ENCODE measurements at regions not wholly inside any gene's neighbourhood (a gene's known extent, or its start where the extent isn't known, plus 50 kb on each side); places are given as distances from the start of the nearest gene placed in this dataset.

DNA sequence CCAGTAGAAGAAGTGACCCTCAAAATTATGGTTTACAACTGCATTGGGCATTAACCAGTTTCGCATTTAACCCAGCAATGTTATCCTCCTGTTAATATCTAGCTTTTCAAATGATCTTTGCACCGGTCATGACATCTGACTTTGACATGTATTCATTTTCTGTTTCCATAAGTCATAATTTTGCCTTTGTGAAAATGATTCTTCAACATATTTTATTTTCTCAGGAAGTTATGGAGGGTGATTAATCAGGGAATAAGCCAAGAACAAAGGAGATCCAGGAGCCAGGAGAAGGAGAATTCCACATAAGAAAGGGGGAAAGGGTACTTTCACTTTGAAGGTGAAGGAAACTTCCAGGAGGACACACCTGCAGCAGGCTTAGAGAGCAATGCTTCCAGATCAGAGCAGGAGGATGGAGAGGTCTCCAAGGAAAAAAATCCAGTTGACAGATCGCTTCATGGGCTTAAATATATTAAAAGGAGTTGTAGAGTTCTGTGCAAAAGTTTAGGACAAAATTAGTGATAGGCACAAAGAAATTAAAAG, 92.1 kb upstream of the FAM3C start:
- no peak for DNase-seq

DNA sequence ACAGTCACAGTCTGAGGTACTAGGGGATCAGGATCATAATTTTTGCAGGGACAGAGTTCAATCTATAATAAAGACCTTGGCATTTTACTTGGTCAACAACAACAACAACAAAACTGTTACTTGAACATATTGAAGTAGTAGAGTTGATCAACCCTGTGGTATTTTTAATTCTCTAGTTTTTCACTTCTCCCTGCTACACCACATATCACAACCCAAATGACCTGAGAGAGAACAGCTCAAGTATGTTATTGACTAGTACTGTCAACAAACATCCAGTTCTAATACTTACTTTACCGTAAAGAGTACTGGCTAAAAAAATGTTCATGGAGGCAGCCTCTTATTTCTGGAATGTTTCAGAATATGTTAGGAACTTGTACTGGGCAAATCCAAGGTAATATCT, 90.5 kb upstream of the FAM3C start:
- DNase-seq = no peak

DNA sequence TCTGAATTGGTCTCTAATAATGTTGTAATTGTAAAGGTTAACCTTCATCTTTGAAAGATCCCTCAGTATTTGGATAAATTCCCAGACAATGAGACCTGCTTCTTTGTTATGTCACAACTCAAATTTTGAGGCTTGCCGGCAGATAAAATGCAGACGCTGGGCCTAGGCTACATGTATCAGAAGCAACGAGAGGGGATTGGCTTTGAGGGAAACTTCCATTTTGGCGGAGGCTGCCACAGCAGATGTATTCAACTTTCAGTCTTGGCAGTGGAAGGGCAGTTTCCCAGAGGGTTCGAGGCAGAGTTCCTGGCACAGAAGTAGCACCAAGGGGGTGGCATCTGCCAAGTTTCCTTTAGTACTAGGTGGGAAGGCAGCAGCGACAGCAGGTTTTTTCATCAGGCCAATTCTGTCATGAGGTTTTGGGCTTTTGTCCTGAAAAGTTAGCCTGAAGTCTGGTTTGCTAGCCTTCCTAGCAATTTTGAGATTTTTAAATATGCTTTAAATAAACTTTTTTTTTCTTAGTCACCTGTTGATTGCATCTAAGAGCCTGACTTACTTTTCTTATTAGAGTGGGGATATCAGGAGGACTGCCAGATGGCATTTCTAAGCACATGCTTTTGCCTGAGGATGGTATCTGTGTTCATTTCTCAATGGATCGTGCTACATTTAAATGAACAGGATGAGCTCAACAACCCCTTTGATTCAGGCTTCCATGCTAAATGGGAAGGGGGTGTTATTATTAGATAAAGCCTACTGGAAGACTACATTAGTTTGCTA, 89.5 kb upstream of the FAM3C start:
- DNase-seq = no peak

DNA sequence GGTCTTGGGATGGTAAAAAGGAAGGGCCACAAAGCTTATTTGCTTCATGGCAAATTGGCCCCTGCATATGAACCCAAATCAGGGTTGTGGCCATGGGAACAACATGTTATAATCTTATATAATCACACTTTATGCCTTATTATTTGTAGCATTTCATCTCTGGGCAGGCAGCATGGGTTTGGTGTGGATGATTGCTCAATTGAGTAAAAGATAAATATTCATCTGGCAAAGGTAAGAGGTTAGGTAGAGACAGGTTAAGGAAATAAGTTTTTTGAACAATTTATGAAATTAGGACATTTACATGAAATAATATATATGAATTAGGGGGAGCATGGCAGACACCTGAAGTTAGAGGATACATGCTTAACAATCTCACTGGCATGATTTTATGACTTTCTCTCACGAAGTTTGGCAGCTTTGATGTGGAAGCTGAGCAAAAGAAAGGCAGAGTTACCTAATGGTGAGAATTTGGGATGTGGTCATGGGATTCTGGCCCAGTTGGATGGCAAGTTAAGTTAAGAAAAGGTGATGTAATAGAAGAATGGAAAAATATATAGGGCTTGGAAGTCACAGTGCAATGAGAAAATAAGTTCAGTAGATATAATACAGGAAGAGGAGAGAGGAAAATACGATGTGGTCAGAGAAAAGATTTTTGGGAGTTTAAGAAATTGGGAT, 88.1 kb upstream of the FAM3C start:
- no peak for DNase-seq

DNA sequence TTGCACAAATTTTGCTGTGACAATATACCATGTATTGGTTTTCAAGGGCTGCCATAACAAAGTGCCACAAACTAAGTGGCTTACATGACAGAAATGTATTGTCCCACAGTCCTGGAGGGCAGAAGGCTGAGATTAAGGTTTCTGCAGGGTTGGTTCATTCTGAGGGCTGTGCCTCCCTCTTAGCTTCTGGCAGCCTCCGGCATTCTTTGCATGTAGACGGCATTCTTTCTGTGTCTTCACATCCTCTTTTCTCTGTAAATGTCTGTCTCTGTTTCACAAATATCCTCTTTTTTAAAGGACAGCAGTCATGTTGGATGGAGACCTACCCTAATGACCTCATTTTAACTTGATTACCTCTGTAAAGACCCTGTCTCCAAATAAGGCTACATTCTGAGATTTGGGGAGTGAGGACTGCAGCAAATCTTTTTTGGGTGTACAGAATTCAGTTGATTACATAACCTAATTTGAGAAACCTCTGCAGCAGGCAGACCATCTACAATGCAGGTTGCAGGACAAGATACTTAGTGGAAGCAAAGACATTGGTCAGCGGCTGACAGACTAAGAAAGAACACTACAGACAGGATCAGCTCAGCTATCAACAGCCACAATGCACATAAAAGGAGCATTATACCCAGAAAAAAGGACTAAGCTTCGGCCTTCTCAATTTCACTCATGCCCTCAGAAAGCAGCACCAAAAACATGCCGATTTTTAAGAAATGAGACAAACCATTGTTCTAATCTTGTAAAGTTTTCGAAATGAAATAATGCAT, 84.6 kb upstream of the FAM3C start:
- no peak for DNase-seq

DNA sequence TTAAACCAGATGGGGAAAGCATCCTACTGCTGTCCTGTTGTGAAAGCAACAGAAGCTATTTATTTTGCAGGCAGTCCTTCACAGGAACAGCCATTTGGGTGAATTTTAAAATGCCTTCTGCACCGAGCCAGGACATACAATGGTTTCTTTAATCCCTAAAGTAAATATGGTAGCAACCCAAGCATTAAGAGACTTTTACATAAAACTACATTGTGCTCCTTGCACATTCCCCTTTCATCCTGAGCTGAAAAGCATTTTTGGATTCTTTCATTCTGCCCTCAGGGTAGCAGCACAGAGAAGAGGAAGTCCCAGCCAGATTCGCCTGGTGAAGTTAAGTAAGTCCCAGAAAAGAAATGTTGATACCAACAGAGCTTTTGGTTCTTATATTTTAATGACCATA, 84.0 kb upstream of the FAM3C start:
- DNase-seq = no peak

DNA sequence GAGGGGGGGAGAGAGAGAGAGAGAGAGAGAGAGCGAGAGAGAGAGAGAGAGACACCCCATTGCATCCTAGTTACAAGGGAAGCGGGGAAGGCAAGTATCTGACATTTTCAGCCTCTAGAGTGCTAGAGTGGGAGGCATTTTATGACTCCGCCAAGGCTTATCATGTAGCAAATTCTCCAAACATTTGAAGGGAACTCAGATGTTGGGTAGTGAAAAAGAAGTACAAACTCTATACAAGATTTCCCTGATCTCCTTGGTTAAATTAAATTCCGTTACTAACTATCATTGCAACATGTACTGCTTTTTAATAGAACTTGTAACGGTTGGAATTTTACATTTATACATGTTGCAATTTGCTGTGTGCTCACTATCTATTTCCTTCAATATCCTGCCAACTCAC, 83.4 kb upstream of the FAM3C start:
- DNase-seq = no peak

DNA sequence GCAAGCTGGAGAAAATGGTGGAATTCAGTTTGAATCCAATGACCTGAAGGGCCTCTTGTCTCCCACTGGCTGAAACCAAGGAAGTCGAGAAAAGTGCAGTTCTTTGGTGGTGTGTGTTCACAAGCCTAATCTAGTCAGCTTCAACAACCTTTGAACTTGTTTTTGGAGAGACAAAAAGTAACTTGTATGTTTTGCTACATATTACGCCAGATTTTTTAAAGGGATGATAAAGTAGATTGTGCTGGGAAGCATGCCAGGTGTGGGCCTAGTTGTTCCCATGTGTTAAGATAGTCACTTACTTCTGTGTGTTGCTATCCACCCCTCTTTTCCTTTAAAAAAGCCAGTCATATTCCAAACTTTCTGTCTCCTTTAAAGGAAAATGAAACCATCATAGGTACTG, 79.7 kb upstream of the FAM3C start:
- no peak for DNase-seq

DNA sequence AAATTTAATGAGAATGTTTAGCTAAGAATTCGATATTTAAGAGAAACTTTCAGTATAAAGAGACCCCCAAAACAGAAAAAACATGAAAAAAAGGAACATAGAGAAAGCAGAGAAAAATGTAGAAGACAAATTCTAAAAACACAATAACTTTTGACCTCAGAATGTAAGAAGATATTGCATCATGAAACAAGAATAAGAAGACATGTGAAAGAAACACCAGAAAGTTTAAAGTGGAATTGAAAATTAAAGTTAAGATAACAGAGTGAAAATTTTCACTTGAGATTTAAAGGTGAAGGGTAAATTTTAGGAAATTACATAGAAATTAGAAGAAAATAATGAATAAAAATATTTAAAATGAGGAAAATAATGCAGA, 78.2 kb upstream of the FAM3C start:
- no peak for DNase-seq

DNA sequence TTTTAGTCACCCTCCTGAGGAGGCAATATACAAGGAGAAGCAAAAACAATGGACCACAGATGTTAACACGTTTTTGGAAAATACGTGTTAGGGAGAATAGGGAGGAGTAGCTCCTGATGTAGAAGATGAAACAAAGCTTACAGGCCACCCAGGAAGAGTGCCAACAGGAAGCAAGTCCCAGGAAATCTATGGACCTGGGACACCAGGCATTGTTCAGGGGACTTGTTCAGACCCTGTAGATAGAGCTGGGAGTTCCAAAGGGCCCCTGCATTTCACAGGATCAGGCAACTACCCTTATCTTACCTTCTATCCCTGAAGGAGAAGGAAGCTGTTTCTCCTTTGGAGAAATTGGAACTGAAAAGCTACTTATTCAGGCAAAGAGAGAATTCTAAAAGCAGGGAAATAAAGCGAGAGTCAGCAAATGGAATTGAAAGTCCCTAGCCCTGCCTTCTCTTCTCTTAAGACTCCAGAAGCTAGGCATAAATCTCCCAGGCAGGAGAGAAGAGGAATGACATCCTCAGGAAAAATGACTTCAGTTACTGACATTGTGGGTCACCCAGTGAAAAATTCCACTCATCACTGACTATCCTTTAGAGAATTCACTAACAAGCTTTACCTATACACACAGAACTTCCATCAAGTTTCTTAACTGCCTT, 77.7 kb upstream of the FAM3C start:
- no peak for DNase-seq

DNA sequence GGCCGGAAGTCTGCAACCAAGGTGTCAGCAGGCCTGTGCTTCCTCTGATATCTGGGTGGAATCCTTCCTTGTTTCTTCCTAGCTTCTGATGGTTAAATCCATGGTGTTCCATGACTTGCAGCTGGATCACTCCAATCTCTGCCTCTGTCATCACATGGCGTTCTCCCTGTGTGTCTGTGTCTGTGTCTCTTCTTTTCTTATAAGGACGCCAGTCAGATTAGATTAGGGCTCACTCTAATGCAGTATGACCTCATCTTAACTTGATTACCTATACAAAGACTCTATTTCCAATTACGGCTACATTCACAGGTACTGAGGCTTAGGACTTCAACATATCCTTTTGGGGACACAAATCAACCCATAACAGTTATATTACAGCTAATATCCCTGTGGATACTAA, 70.3 kb upstream of the FAM3C start:
- no peak for DNase-seq

DNA sequence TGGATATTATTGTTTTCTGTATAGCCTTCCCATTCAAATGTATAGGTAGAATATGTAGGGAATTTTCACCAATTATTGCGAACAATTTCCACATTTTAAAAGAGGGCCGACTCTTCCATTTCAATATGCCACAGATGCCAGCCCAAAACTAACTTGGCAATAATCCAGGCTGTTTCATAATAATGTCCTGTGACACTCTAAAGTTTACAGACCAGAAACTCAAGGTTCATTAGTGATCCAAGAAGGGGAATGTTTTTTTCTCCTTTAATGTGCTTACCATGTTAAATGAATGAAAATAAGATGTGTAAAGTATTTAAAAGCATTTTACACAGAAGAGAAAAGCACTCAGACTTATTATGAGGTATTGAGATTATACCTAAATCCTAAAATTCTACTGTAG, 63.0 kb upstream of the FAM3C start:
- no peak for DNase-seq

DNA sequence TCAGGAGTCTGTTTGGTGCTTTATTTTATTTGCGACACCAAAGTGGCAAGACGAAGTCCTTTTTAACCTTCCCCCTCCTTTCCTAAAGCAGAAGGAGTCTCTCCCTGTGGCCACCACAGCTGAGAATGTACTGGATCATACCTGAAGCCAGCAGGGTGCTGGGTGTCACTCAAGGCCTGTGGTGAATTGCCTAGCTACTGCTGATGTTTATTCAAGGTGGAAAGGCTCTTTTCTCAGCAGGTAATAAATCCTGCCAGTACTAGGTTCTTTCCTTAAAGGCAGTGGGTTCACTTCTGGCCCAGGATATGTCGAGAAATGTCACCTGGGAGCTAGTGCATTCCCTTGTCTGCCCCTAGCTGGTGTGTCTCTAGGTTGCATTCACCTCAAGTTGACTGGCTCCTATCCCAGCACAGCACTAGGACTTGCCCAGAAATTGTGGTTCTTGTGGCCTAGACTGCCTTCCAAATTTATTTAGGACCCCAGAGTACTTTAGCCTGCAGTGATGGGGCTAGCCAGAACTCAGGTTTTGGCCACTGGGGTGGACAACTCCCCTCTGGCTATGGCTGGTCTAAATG, 60.8 kb upstream of the FAM3C start:
- DNase-seq = no peak

DNA sequence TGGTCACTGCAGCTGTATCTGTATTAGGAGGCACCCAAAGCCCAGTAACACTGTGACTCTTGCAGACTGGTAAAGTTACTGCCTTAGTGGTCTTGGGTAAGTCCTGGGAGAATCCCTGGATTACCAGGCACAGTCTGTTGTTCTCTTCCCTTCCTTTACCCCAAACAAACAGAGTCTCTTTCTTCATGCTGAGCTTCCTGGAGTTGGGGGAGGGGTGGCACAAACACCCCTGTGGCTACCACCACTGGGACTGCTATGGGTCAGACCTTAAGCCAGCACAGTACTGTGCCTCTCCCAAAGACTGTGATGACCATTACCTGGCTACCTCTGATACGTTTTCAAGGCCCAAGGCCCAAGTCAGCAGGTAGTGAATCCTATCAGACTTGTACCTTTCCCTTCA, 59.9 kb upstream of the FAM3C start:
- no peak for DNase-seq

DNA sequence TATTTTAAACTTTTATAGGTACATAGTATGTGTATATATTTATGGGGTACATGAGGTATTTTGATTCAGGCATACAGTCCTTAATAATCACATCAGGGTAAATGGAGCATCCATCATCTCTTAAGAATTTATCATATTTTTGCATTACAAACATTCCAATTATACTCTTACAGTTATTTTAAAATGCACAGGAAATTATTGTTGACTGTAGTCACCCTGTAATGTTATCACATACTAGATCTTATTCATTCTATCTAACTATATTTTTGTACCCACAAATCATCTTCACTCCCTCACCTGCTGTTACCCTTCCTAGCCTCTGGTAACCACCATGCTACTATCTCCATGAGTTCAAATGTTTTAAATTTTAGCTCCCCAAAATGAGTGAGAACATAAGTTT, 56.3 kb upstream of the FAM3C start:
- DNase-seq = no peak

DNA sequence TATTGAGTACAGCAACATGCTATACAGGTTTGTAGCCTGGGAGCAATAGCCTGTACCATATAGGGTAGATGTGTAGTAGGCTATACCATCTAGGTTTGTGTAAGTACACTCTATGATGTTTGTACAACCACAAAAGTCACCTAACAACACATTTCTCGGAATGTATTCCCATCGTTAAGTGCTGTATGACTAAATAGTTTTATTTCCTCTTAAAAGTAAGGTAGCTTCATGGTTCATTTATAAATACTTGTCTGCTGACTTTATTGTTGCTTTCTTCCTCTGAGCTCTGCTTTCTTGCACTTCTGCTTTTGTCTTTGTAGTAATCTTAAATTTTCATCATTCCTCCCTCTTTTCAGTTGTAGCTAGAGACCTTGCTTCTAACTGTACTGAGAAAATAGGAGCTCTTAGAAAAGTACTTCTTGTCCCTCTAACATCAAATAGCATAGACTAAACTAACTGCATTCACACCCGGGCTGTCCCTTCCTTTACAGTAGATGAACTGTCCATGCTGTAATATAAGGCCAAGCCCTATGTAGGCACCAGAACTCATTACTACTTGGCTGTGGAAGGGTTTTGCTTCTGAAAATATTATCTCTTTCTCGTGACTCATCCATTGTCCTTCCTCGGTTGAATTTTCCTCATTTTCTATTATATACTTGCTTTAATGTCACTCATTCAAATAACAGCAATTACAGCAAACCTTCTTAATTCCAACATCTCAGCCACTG, 55.4 kb upstream of the FAM3C start:
- no peak for DNase-seq

DNA sequence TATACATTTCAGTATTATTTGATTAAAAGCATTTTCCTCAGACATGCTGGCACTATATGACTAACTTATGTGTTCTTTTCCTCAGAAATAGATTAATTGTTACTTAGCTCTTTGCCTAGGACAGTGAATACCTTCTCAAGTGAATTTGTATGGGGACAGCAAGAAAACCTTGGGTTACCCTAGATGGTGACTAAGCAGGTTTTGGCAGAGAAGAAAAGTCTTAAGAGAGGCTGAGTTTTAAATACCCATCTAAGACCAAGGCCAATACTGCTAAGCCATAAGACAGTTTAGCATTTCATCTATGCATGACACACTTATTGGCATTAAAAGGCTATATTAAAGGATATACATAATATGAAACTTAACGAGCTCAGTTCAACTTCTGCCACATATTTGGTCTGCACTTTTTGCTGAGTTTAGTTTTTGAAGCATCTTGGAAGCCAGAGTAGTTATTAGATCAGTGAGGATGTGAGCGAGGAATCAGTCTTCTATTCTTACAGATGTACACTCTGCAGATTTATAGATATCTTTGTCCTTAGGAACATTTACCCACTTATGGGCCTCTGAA, 54.6 kb upstream of the FAM3C start:
- no peak for DNase-seq

DNA sequence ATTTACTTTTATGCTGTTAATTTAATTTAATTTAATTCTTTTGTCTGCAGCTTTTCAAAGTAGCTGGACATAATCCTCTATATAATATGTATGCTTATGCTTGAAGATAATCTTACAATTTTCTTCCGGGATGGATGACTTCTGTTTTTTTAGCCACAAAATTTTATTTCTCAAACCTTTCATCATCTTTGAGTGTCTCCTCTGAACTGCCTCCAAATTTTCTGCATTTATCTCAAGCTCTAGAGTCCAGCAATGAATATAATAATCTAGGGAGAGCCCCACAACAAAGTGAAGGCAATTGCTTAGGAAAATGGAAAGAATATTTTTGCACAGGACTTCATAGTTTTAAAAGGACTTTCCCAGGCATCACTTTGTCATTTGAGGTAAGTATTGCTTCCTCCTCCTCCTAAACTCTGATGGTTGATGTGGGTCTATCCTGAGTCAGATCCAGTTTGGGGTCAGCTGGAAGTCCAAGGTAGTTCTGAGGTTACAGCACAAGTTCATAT, 53.7 kb upstream of the FAM3C start:
- no peak for DNase-seq

DNA sequence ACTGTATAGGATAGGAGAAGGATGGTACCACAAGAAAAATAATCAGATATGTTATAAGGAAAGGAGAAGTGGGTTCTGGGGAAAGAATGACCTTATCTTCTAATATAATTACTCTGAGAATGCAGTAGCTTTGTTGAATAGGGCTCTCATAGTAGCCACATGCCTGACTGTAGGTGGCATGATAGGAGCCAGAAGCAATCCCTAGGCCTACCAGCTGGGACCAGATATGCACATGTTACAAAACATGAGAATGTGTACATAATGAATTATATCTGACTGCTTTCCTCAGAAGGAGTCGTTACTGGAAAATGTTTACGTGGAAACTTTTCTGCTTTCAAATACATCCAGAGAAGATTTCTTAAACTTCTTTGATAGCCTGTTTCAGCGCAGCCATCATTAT, 53.2 kb upstream of the FAM3C start:
- DNase-seq = no peak

DNA sequence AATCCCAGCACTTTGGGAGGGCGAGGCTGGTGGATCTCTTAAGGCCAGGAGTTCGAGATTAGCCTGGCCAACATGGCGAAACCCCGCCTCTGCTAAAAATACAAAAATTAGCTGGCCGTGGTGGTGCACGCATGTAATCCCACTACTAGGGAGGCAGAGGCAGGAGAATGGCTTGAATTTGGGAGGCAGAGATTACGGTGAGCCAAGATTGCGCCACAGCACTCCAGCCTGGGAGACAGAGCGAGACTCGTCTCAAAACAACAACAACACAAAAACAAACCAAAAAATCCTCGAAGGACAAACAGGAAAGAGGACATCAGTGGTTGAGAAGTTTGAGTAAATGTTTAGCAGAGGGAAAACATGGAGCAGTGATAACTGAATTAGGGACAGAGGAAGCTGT, 52.3 kb upstream of the FAM3C start:
- no peak for DNase-seq

DNA sequence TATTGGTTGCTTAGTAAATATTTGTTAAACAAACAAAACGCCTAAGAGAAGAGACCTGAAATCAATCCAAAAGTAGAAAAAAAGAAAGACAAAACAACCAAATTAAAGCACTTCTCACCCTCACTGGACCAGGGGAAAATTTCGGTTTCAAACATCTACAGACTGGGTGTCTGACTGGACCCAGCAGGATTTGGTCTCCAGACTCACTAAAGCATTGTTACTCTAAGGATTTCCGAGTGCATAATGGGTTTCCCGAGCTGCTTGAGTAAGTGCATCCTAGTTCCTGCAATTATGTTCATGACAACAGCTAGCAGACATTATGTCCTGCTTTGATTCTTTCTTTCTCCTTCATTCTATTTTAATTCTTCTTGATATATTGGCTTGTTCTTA, 51.8 kb upstream of the FAM3C start:
- no peak for DNase-seq

Data from inflammatory macrophage treated with lipopolysaccharide for 4 hours (primary cell).